GM19468 (cell line): ENCODE measurements at regions not wholly inside any gene's neighbourhood (a gene's known extent, or its start where the extent isn't known, plus 50 kb on each side); places are given as distances from the start of the nearest gene placed in this dataset.
"Not testable (repeated sequence)": the region's sequence is repeated elsewhere in the genome, so short reads cannot be mapped to it uniquely, and the experiment has no call there.

Experiments used
- ATAC-seq: cut with Tn5 transposase; IDR thresholded peaks from one replicate; pipeline ENCODE4 v1.9.1; 2021; ENCODE audit warnings: mild to moderate bottlenecking, moderate library complexity, moderate number of reproducible peaks; ENCODE audit not compliant: unreplicated experiment; ENCODE audit errors: extremely low read depth

GRCh38 chr6:60991427-60992028, 1294.5 kb downstream of the KHDRBS2 start:
- no peak for ATAC-seq

DNA sequence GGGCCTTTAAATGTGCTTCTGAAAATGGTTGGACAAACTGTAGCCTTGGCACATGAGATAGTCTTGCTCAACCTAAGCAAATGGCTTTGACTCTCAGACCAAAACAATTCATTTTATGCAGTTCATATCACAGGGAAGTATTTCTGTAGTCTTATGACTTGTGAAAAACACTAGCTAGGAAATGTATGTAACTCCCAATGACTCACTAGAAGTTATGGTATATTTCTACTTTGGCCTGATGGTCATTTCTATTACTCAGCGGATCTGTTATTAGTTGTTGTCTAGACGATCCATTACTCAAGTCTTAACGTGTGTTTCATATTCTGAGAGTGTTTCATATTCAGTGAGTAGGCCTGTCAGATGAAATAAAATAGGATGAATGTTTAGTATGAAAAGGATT, 1333.5 kb downstream of the KHDRBS2 start:
- ATAC-seq, result no peak

- not testable (repeated sequence) for ATAC-seq
These were observed 1335.7 kb downstream of the KHDRBS2 start for GRCh38 chr6:60950221-60950923.

DNA sequence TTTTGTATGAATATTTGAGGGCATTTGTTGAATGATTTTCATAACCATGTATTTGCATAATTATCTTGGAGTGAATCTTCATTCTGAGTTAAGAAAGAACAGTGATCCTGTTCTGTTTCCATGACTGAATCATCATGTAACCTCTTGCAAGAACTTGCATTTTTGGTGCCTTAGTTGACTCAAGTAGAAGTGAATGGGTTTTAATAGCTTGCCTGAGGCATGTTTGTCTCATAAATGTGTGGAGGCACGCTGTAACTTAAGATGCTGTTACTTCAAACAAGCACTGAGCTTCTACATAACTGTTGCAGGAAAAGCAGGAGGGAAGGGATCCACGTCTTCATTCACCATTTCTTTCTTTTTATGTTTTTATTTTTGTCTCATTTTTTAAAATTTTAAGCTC, 1338.6 kb downstream of the KHDRBS2 start:
- ATAC-seq, result not testable (repeated sequence)

DNA sequence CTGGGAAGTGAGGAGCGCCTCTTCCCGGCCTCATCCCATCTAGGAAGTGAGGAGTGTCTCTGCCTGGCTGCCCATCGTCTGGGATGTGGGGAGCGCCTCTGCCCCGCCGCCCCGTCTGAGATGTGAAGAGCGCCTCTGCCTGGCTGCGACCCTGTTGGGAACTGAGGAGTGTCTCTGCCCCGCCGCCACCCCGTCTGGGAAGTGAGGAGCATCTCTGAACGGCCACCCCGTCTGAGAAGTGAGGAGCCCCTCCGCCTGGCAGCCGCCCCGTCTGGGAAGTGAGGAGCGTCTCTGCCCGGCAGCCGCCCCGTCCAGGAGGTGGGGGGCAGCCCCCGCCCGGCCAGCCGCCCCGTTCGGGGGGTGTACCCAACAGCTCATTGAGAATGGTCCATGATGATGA, 1341.2 kb downstream of the KHDRBS2 start:
- not testable (repeated sequence) for ATAC-seq

DNA sequence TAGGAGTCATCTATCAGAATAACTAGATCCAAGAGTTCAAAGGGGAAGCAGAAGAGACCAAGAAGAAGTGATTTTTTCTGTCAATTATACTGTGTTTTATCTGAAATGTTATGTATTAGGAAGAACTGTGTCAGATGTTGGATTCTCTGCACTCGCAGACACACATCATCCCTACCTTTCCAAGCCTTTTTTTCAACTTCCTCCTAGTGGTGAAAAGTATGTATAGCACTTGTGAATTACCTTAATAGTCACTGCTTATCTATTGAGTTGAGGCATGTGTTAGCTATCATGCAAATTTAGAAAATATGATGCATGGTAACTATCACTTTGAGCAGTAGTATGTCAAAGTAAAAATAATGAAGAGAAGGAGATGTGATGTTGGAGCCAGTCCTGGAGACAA, 1350.1 kb downstream of the KHDRBS2 start:
- ATAC-seq, result not testable (repeated sequence)

- ATAC-seq, result not testable (repeated sequence)
These were observed 1366.4 kb downstream of the KHDRBS2 start for GRCh38 chr6:60919652-60920051.

DNA sequence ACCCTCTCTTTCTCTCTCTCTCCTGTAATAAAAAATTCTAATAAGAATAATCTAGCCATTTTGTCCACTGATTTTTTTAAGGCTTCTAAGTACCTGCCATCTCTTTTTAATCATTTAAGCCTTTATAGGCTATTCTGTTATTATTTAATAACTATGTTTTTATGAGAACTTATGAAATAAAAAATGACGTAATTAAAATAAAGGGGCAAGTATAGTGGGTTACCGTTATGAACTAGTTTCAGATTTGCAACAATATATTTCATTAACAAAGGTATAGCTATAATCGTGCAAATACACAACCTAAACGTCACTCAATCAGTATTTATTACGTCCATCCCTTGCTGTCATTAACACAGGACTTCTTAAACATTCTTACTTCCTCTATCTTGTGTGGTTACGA, 1382.2 kb downstream of the KHDRBS2 start:
- ATAC-seq, result not testable (repeated sequence)

- ATAC-seq, result not testable (repeated sequence)
These were observed 1392.7 kb downstream of the KHDRBS2 start for GRCh38 chr6:60893374-60893773.

DNA sequence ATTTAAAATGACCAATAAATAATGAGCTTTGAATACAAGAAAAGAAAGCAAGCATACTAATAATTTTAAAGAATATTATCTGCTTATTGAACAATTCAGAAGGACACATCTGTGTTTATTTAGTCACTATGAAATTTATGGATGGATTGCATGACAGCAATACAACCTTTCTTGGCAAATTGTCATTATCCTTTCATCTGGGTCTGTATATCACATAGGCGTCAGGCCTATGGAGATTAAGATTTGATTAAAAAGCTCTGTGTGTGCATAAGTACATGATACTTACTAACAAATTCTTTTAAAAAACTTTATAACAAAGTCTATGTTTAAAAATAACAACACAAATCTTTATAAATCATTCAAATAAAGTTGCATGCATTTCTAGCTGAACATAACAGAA, 1394.4 kb downstream of the KHDRBS2 start:
- no peak for ATAC-seq

DNA sequence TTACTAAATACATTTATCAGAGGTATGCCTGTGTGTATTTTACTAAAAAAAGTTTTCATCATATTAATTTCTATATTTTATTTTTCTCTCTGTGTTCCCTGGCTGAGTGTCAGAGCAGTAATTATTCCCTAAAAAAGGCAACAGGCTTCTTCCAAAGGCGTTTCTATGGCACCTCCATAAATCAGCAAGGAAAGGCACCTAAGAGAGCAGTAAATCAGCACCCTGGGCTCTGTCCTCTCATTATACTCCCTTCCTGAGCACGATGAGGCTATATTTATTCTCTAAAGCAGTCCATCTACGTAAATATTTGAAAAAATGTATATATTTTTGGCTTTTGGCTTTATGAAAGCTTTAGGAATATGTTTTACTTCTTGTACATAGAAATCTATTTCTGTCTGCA, 1408.6 kb downstream of the KHDRBS2 start:
- not testable (repeated sequence) for ATAC-seq

DNA sequence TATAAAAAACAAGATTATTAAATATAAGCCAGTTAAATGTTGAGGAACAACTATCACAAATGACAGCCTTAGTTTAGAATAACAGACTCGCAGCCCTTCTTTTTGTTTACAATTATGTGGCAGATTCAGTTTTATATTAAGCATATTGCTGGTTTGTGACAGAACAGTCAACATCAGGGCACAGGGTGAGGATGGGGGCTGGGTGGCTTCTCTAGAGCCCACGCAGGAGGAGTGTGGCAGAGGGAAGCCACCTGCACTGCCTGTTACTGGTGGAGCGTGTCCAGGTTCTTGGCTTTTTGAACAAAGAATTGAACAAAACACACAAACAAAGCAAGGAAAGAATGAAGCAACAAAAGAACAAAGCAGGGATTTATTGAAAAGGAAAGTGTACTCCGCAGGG, 1415.2 kb downstream of the KHDRBS2 start:
- ATAC-seq, result not testable (repeated sequence)

DNA sequence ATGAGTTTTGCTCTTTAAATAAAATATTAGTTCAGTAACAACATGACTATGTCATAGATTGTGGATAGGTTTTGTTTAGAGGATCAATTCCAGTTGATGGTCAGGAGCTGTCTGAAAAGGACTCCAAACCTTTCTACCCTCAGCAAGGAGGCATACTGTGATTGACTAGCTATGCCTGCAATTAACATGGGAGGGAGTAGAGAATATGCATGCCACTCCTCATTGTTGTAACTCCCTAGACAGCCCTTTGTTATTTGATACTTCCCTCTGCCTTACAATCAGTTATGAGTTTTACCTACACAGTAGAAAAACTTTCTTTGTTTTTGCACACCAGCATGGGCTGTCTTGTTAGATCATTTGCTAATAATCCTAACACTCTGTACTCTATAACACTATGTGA, 1418.5 kb downstream of the KHDRBS2 start:
- ATAC-seq, result no peak

GRCh38 chr6:60843175-60843982, 1442.6 kb downstream of the KHDRBS2 start:
- ATAC-seq, result not testable (repeated sequence)

- not testable (repeated sequence) for ATAC-seq
These were observed 1455.3 kb downstream of the KHDRBS2 start for GRCh38 chr6:60830726-60831125.

GRCh38 chr6:60822597-60822996, 1463.4 kb downstream of the KHDRBS2 start:
- ATAC-seq, result not testable (repeated sequence)

GRCh38 chr6:60818072-60818471, 1468.0 kb downstream of the KHDRBS2 start:
- not testable (repeated sequence) for ATAC-seq

- ATAC-seq, result not testable (repeated sequence)
These were observed 1471.2 kb downstream of the KHDRBS2 start for GRCh38 chr6:60814784-60815183.

DNA sequence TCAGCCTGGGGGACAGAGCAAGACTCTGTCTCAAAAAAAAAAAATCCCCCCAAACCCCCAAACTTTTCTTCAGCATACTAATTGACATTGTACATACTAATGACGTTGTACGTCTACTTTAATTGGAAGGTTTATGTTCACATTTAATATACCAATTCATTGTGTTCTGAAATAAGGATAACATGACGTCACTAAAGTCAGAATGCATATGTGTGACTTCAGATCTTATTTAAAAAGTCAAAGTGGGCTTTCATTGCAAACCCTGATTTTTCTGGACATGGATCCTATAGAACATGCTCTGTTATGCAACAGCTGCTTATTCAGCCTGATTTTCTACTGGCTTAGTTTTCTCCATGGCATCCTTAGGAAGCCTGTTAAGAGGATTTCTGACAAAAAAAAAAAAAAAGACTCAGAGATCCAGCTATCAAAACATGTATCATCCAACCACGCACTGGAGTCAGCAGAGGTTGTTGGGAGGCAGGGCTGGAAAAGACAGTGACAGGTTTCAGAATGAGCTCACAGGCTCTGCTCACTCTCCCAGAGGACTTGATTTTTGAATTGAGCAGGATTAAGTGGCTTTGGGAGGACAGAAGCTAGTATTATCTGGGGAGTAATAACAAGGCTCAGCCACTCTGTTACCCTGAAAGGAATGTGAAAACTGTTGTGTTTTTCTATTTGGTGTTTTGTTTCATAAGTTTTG, 1472.0 kb downstream of the KHDRBS2 start:
- not testable (repeated sequence) for ATAC-seq

DNA sequence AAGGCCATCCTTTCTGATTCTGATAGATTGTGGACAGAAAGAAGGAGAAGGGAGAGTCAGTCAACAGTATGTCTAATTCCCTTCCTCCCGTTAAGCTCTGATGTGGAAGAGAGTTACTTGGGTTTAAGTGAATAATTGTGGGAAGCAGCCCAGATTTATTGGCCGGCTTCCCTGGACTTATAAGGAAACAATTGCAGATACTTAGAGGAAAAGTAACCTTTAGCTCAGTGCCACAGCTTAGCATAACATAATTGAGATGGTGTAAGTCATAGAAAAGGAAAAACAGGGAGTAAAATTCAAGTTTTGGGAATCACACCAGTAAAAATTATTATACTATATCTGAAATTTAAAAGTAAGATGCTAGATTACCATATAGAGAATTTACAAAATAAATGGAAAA, 1475.8 kb downstream of the KHDRBS2 start:
- ATAC-seq, result not testable (repeated sequence)
